Omental fat pad (tissue), 3 donors: ENCODE measurements at regions not wholly inside any gene's neighbourhood (a gene's known extent, or its start where the extent isn't known, plus 50 kb on each side); places are given as distances from the start of the nearest gene placed in this dataset.

Experiments used
- ATAC-seq: fragments of 150-250 bp; one replicate; pipeline ENCODE4 v1.9.1; 2016; ENCODE audit warnings: mild to moderate bottlenecking, moderate library complexity; ENCODE audit not compliant: low FRiP score
- DNase-seq: peaks from one replicate; pipeline ENCODE4 v3.0.0-alpha.2; 2019; ENCODE audit warnings: low spot score
- CTCF ChIP-seq, 3 donors: fragments of 450-650 bp; IDR thresholded peaks; one replicate each; pipeline ENCODE4 v1.5.1; 2016 to 2017; ENCODE audit warnings: antibody characterized with exemption in 3 of 3, mild to moderate bottlenecking in 3 of 3, moderate library complexity in 2 of 3

GRCh38 chr13:71252184-71252704, 614.8 kb downstream of the DACH1 start:
- DNase-seq: no peak
- no peak for ATAC-seq
- TF ChIP-seq CTCF (IDR thresholded peaks at IDR 0.05): no peak

- no peak for DNase-seq
- no peak for ATAC-seq
- no peak for TF ChIP-seq CTCF (IDR thresholded peaks at IDR 0.05)
Observed at GRCh38 chr13:71251292-71251951, 615.6 kb downstream of the DACH1 start.

- DNase-seq: no peak
- TF ChIP-seq CTCF (IDR thresholded peaks at IDR 0.05): no peak
- ATAC-seq: no peak
Observed at GRCh38 chr13:71249011-71249410, 618.0 kb downstream of the DACH1 start.

GRCh38 chr13:71244161-71244560, 622.8 kb downstream of the DACH1 start:
- ATAC-seq (no peak), DNase-seq (no peak)
- TF ChIP-seq CTCF (IDR thresholded peaks at IDR 0.05): no peak

- DNase-seq: no peak
- no peak for ATAC-seq
- no peak for TF ChIP-seq CTCF (IDR thresholded peaks at IDR 0.05)
Observed at GRCh38 chr13:71242201-71242600, 624.8 kb downstream of the DACH1 start.

- DNase-seq (no peak), ATAC-seq (no peak)
- TF ChIP-seq CTCF (IDR thresholded peaks at IDR 0.05): no peak
Observed at GRCh38 chr13:71240911-71241310, 626.1 kb downstream of the DACH1 start.

- ATAC-seq (no peak), DNase-seq (no peak)
- no peak for TF ChIP-seq CTCF (IDR thresholded peaks at IDR 0.05)
Observed at GRCh38 chr13:71237332-71237731, 629.7 kb downstream of the DACH1 start.
